GM18499 (cell line): ENCODE measurements at regions not wholly inside any gene's neighbourhood (a gene's known extent, or its start where the extent isn't known, plus 50 kb on each side); places are given as distances from the start of the nearest gene placed in this dataset.
"Not testable (repeated sequence)": the region's sequence is repeated elsewhere in the genome, so short reads cannot be mapped to it uniquely, and the experiment has no call there.

Source experiments
- ATAC-seq: cut with Tn5 transposase; IDR thresholded peaks from one replicate; pipeline ENCODE4 v1.9.1; 2021; ENCODE audit warnings: moderate number of reproducible peaks; ENCODE audit not compliant: insufficient read depth, unreplicated experiment

- ATAC-seq: no peak
Observed at GRCh38 chr2:38454081-38454480, 77.0 kb upstream of the ATL2 start.

GRCh38 chr2:38451778-38452177 is 74.7 kb upstream of the ATL2 start:
- ATAC-seq: not testable (repeated sequence)

GRCh38 chr2:38450509-38450908 is 73.4 kb upstream of the ATL2 start:
- ATAC-seq: no peak

- ATAC-seq: no peak
Observed at GRCh38 chr2:38448692-38449410, 71.8 kb upstream of the ATL2 start.

- no peak for ATAC-seq
Observed at GRCh38 chr2:38446906-38447561, 70.0 kb upstream of the ATL2 start.

- no peak for ATAC-seq
Observed at GRCh38 chr2:38446418-38446817, 69.3 kb upstream of the ATL2 start.

GRCh38 chr2:38444247-38444646 is 67.2 kb upstream of the ATL2 start:
- no peak for ATAC-seq

GRCh38 chr2:38442643-38443541 is 65.8 kb upstream of the ATL2 start:
- no peak for ATAC-seq

GRCh38 chr2:38441346-38441745 is 64.3 kb upstream of the ATL2 start:
- ATAC-seq: no peak

GRCh38 chr2:38440655-38441054 is 63.6 kb upstream of the ATL2 start:
- ATAC-seq: no peak

GRCh38 chr2:38439863-38440262 is 62.8 kb upstream of the ATL2 start:
- ATAC-seq: no peak

GRCh38 chr2:38438883-38439612 is 62.0 kb upstream of the ATL2 start:
- ATAC-seq: peak; percentile 51

GRCh38 chr2:38438133-38438882 is 61.2 kb upstream of the ATL2 start:
- no peak for ATAC-seq

GRCh38 chr2:38436227-38436664 is 59.2 kb upstream of the ATL2 start:
- no peak for ATAC-seq

- no peak for ATAC-seq
Observed at GRCh38 chr2:38435775-38436174, 58.7 kb upstream of the ATL2 start.

- no peak for ATAC-seq
Observed at GRCh38 chr2:38434595-38434994, 57.5 kb upstream of the ATL2 start.

GRCh38 chr2:38433607-38433975 is 56.5 kb upstream of the ATL2 start:
- no peak for ATAC-seq

- ATAC-seq: no peak
Observed at GRCh38 chr2:38432820-38433606, 55.9 kb upstream of the ATL2 start.
